DND-41 (cell line): ENCODE measurements at regions not wholly inside any gene's neighbourhood (a gene's known extent, or its start where the extent isn't known, plus 50 kb on each side); places are given as distances from the start of the nearest gene placed in this dataset.

Source experiments
- ATAC-seq: fragments of 200-7000 bp; cut with Tn5 transposase; 3 replicates; pipeline ENCODE4 v1.9.1; 2021; ENCODE audit warnings: low read depth; ENCODE audit not compliant: insufficient read depth
- DNase-seq: peaks from one replicate; pipeline ENCODE4 v3.0.0-alpha.2; 2020
- H2AFZ ChIP-seq: 2 replicates; pipeline ENCODE4 v1.6.0; 2012; ENCODE audit warnings: low read depth, low read length
- H3K27ac ChIP-seq: 2 replicates; pipeline ENCODE4 v1.5.1; 2012; ENCODE audit warnings: low read length, inconsistent platforms
- H3K27me3 ChIP-seq: fragments of 200-600 bp; sonication (generic); 2 replicates; pipeline ENCODE4 v1.6.0; 2012; ENCODE audit warnings: low read length, mild to moderate bottlenecking, inconsistent platforms; ENCODE audit not compliant: insufficient read depth, poor library complexity
- H3K36me3 ChIP-seq: 2 replicates; pipeline ENCODE4 v1.5.1; 2012; ENCODE audit warnings: low read length, inconsistent platforms; ENCODE audit not compliant: insufficient read depth
- H3K4me1 ChIP-seq: 2 replicates; pipeline ENCODE4 v1.5.1; 2012; ENCODE audit warnings: mild to moderate bottlenecking, low read length; ENCODE audit not compliant: insufficient read depth
- H3K4me2 ChIP-seq: 2 replicates; pipeline ENCODE4 v1.6.0; 2012; ENCODE audit warnings: mild to moderate bottlenecking, moderate library complexity, low read length, inconsistent platforms; ENCODE audit not compliant: insufficient read depth
- H3K4me3 ChIP-seq, 2 experiments: fragments of 200-600 bp in 1 of 2; shearing (Covaris generic) in 1 of 2; 2 replicates each; pipeline ENCODE4 v1.5.1; 2012 to 2016; ENCODE audit warnings: inconsistent platforms in 2 of 2, low read length in 2 of 2, mild to moderate bottlenecking in 2 of 2, low read depth in 1 of 2, moderate library complexity in 1 of 2
- H3K79me2 ChIP-seq: 2 replicates; pipeline ENCODE4 v1.6.0; 2012; ENCODE audit warnings: low read length, inconsistent platforms; ENCODE audit not compliant: insufficient read depth
- H3K9ac ChIP-seq: 2 replicates; pipeline ENCODE4 v1.6.0; 2012; ENCODE audit warnings: low read depth, mild to moderate bottlenecking, inconsistent platforms, low read length, moderate library complexity
- H3K9me3 ChIP-seq: 2 replicates; pipeline ENCODE4 v1.5.1; 2012; ENCODE audit warnings: low read length, moderate library complexity, mild to moderate bottlenecking, inconsistent platforms; ENCODE audit not compliant: insufficient read depth, severe bottlenecking
- H4K20me1 ChIP-seq: 2 replicates; pipeline ENCODE4 v1.6.0; 2012; ENCODE audit warnings: low read length; ENCODE audit not compliant: insufficient read depth
- CTCF ChIP-seq: IDR thresholded peaks from 2 replicates; pipeline ENCODE4 v1.5.1; 2012; ENCODE audit warnings: borderline replicate concordance, low read length, moderate library complexity, mild to moderate bottlenecking; ENCODE audit not compliant: poor library complexity, severe bottlenecking; ENCODE audit errors: extremely low read depth
- EZH2 ChIP-seq: IDR thresholded peaks from 3 replicates; pipeline ENCODE4 v1.6.1; 2012; ENCODE audit warnings: borderline replicate concordance, low read depth, mild to moderate bottlenecking, moderate library complexity, low read length, inconsistent platforms; ENCODE audit not compliant: severe bottlenecking

- no peak for TF ChIP-seq CTCF
- TF ChIP-seq EZH2 = no peak
- no peaks in the 10 kb centered on the region for H3K4me1 ChIP-seq
- H4K20me1 ChIP-seq = no peaks in the 10 kb centered on the region
- no peaks in the 10 kb centered on the region for H3K9me3 ChIP-seq
- ATAC-seq (no peak), DNase-seq (no peak)
- no peaks in the 10 kb centered on the region for H3K36me3 ChIP-seq
- H3K27me3 ChIP-seq = no peaks in the 10 kb centered on the region
- no peak overlapping the region for H3K4me3 ChIP-seq
- no peak overlapping the region for H3K4me2 ChIP-seq
- no peak overlapping the region for H2AFZ ChIP-seq
- H3K79me2 ChIP-seq = no peaks in the 10 kb centered on the region
- H3K27ac ChIP-seq = no peak overlapping the region
- no peak overlapping the region for H3K9ac ChIP-seq
Measured at GRCh38 chr17:52271781-52272180, 113.3 kb upstream of the CA10 start.

- Histone ChIP-seq H3K9me3 (no peaks in the 10 kb centered on the region), H3K27ac (no peak overlapping the region), H3K9ac (no peak overlapping the region), H3K4me2 (no peak overlapping the region), H3K79me2 (no peaks in the 10 kb centered on the region), H3K27me3 (no peaks in the 10 kb centered on the region), H3K4me3 (no peak overlapping the region), H3K4me1 (no peaks in the 10 kb centered on the region), H3K36me3 (no peaks in the 10 kb centered on the region), H2AFZ (no peak overlapping the region), H4K20me1 (no peaks in the 10 kb centered on the region)
- no peak for TF ChIP-seq EZH2
- no peak for TF ChIP-seq CTCF
- ATAC-seq (no peak), DNase-seq (no peak)
Measured at GRCh38 chr17:52255347-52255746, 96.8 kb upstream of the CA10 start.

GRCh38 chr17:52244689-52245088 is 86.2 kb upstream of the CA10 start:
- H3K27ac ChIP-seq = no peak overlapping the region
- TF ChIP-seq EZH2 = no peak
- no peak for TF ChIP-seq CTCF
- H3K27me3 ChIP-seq = no peaks in the 10 kb centered on the region
- no peak overlapping the region for H2AFZ ChIP-seq
- no peaks in the 10 kb centered on the region for H3K9me3 ChIP-seq
- H3K79me2 ChIP-seq = no peaks in the 10 kb centered on the region
- ATAC-seq (no peak), DNase-seq (no peak)
- no peaks in the 10 kb centered on the region for H3K4me1 ChIP-seq
- no peak overlapping the region for H3K4me2 ChIP-seq
- no peak overlapping the region for H3K4me3 ChIP-seq
- H3K9ac ChIP-seq = no peak overlapping the region
- no peaks in the 10 kb centered on the region for H4K20me1 ChIP-seq
- H3K36me3 ChIP-seq = no peaks in the 10 kb centered on the region

GRCh38 chr17:52242268-52242667 is 83.8 kb upstream of the CA10 start:
- no peaks in the 10 kb centered on the region for H3K79me2 ChIP-seq
- H3K4me2 ChIP-seq = no peak overlapping the region
- H3K9ac ChIP-seq = no peak overlapping the region
- H3K4me3 ChIP-seq = no peak overlapping the region
- no peaks in the 10 kb centered on the region for H3K27me3 ChIP-seq
- H3K36me3 ChIP-seq = no peaks in the 10 kb centered on the region
- H3K9me3 ChIP-seq = no peaks in the 10 kb centered on the region
- H3K27ac ChIP-seq = no peak overlapping the region
- H3K4me1 ChIP-seq = no peaks in the 10 kb centered on the region
- no peak for DNase-seq
- ATAC-seq = no peak
- TF ChIP-seq CTCF (no peak), EZH2 (no peak)
- no peaks in the 10 kb centered on the region for H4K20me1 ChIP-seq
- no peak overlapping the region for H2AFZ ChIP-seq
